HUES64 (cell line): ENCODE measurements at regions not wholly inside any gene's neighbourhood (a gene's known extent, or its start where the extent isn't known, plus 50 kb on each side); places are given as distances from the start of the nearest gene placed in this dataset.

Experiments used
- H3K27ac ChIP-seq: 2 replicates; pipeline ENCODE4 v1.7.0; 2013; ENCODE audit warnings: low read depth, low read length, inconsistent platforms
- H3K27me3 ChIP-seq: 2 replicates; pipeline ENCODE4 v1.6.1; 2013; ENCODE audit warnings: mild to moderate bottlenecking, low read length; ENCODE audit not compliant: insufficient read depth
- H3K36me3 ChIP-seq: 2 replicates; pipeline ENCODE4 v1.6.1; 2013; ENCODE audit warnings: mild to moderate bottlenecking, low read length; ENCODE audit not compliant: insufficient read depth
- H3K4me1 ChIP-seq: 2 replicates; pipeline ENCODE4 v1.6.1; 2013; ENCODE audit warnings: mild to moderate bottlenecking, low read length, moderate library complexity; ENCODE audit not compliant: insufficient read depth
- H3K4me3 ChIP-seq: 2 replicates; pipeline ENCODE4 v1.5.1; 2013; ENCODE audit warnings: mild to moderate bottlenecking, low read length, moderate library complexity
- H3K9ac ChIP-seq: 2 replicates; pipeline ENCODE4 v1.6.1; 2013; ENCODE audit warnings: mild to moderate bottlenecking, low read depth, low read length
- H3K9me3 ChIP-seq: 2 replicates; pipeline ENCODE4 v1.6.1; 2013; ENCODE audit warnings: low read depth, low read length; ENCODE audit not compliant: insufficient read depth
- WGBS: fragments of 150-250, 120-280 bp; methylation state at CpG from one replicate; pipeline ENCODE4 v1.1.7; 2013; ENCODE audit warnings: missing lambda C conversion rate; 5-methylcytosine and 5-hydroxymethylcytosine counted together

- no peaks in the 10 kb centered on the region for H3K9me3 ChIP-seq
- no peaks in the 10 kb centered on the region for H3K36me3 ChIP-seq
- no peaks in the 10 kb centered on the region for H3K27me3 ChIP-seq
- no peak overlapping the region for H3K4me3 ChIP-seq
- 90% methylated on average over 5 of the region's 5 CpGs for WGBS
- H3K27ac ChIP-seq = no peak overlapping the region
- no peaks in the 10 kb centered on the region for H3K4me1 ChIP-seq
- no peak overlapping the region for H3K9ac ChIP-seq
Measured at GRCh38 chr9:79014929-79015699, 556.7 kb upstream of the TLE4 start.

- Histone ChIP-seq H3K4me3 (no peak overlapping the region), H3K9me3 (no peaks in the 10 kb centered on the region), H3K27me3 (no peaks in the 10 kb centered on the region), H3K9ac (no peak overlapping the region), H3K36me3 (no peaks in the 10 kb centered on the region), H3K27ac (no peak overlapping the region), H3K4me1 (no peaks in the 10 kb centered on the region)
- 90% methylated on average over 4 of the region's 4 CpGs for WGBS
Measured at GRCh38 chr9:79015951-79016350, 555.8 kb upstream of the TLE4 start.

- Histone ChIP-seq H3K9ac (no peak overlapping the region), H3K4me3 (no peak overlapping the region), H3K36me3 (no peaks in the 10 kb centered on the region), H3K4me1 (no peaks in the 10 kb centered on the region), H3K27me3 (no peaks in the 10 kb centered on the region), H3K9me3 (no peaks in the 10 kb centered on the region), H3K27ac (no peak overlapping the region)
- 97% methylated on average over 5 of the region's 5 CpGs for whole genome bisulfite sequencing
Measured at GRCh38 chr9:79020276-79020675, 551.5 kb upstream of the TLE4 start.

GRCh38 chr9:79021084-79021483, 550.7 kb upstream of the TLE4 start:
- no peaks in the 10 kb centered on the region for H3K9me3 ChIP-seq
- WGBS = 100% methylated on average over 1 of the region's 1 CpG
- no peak overlapping the region for H3K9ac ChIP-seq
- no peaks in the 10 kb centered on the region for H3K36me3 ChIP-seq
- no peak overlapping the region for H3K27ac ChIP-seq
- no peaks in the 10 kb centered on the region for H3K27me3 ChIP-seq
- no peaks in the 10 kb centered on the region for H3K4me1 ChIP-seq
- H3K4me3 ChIP-seq = no peak overlapping the region

- Histone ChIP-seq H3K27me3 (no peaks in the 10 kb centered on the region), H3K9me3 (no peaks in the 10 kb centered on the region), H3K9ac (no peak overlapping the region), H3K36me3 (no peaks in the 10 kb centered on the region), H3K27ac (no peak overlapping the region), H3K4me1 (no peaks in the 10 kb centered on the region), H3K4me3 (no peak overlapping the region)
- 90% methylated on average over 2 of the region's 3 CpGs for WGBS
Measured at GRCh38 chr9:79023134-79023580, 548.6 kb upstream of the TLE4 start.

GRCh38 chr9:79026316-79026715, 545.4 kb upstream of the TLE4 start:
- WGBS = 85% methylated on average over 3 of the region's 3 CpGs
- Histone ChIP-seq H3K27me3 (no peaks in the 10 kb centered on the region), H3K4me1 (no peaks in the 10 kb centered on the region), H3K9me3 (no peaks in the 10 kb centered on the region), H3K27ac (no peak overlapping the region), H3K36me3 (no peaks in the 10 kb centered on the region), H3K4me3 (no peak overlapping the region), H3K9ac (no peak overlapping the region)

- WGBS = 93% methylated on average over 3 of the region's 3 CpGs
- H3K4me1 ChIP-seq = no peaks in the 10 kb centered on the region
- H3K27me3 ChIP-seq = no peaks in the 10 kb centered on the region
- no peak overlapping the region for H3K4me3 ChIP-seq
- no peaks in the 10 kb centered on the region for H3K36me3 ChIP-seq
- H3K27ac ChIP-seq = no peak overlapping the region
- no peaks in the 10 kb centered on the region for H3K9me3 ChIP-seq
- no peak overlapping the region for H3K9ac ChIP-seq
Measured at GRCh38 chr9:79028101-79028500, 543.7 kb upstream of the TLE4 start.

GRCh38 chr9:79034583-79034982, 537.2 kb upstream of the TLE4 start:
- H3K9me3 ChIP-seq = 0 out of 2 replicates have a peak, but pooled peaks cover 4% of the 10 kb centered on the region
- H3K27me3 ChIP-seq = no peaks in the 10 kb centered on the region
- no peaks in the 10 kb centered on the region for H3K36me3 ChIP-seq
- 93% methylated on average over 4 of the region's 4 CpGs for WGBS
- no peak overlapping the region for H3K9ac ChIP-seq
- H3K27ac ChIP-seq = no peak overlapping the region
- H3K4me1 ChIP-seq = no peaks in the 10 kb centered on the region
- H3K4me3 ChIP-seq = no peak overlapping the region

- no peak overlapping the region for H3K9ac ChIP-seq
Measured at GRCh38 chr9:79037338-79037737, 534.4 kb upstream of the TLE4 start.

GRCh38 chr9:79040671-79041070, 531.1 kb upstream of the TLE4 start:
- Histone ChIP-seq H3K36me3 (no peaks in the 10 kb centered on the region), H3K4me1 (peaks cover 5% of the 10 kb centered on the region; the same call in 1 of the 2 replicates), H3K9ac (no peak overlapping the region), H3K27ac (no peak overlapping the region), H3K9me3 (0 out of 2 replicates have a peak, but pooled peaks cover 4% of the 10 kb centered on the region), H3K4me3 (no peak overlapping the region), H3K27me3 (no peaks in the 10 kb centered on the region)
- 100% methylated on average over 1 of the region's 2 CpGs for WGBS

More at GRCh38 chr9:79037338-79037737, 534.4 kb upstream of the TLE4 start:
- 95% methylated on average over 19 of the region's 19 CpGs for WGBS
- H3K27me3 ChIP-seq = no peaks in the 10 kb centered on the region
- H3K4me3 ChIP-seq = no peak overlapping the region
- H3K4me1 ChIP-seq = no peaks in the 10 kb centered on the region
- H3K9me3 ChIP-seq = 0 out of 2 replicates have a peak, but pooled peaks cover 4% of the 10 kb centered on the region
- H3K36me3 ChIP-seq = no peaks in the 10 kb centered on the region
- no peak overlapping the region for H3K27ac ChIP-seq

GRCh38 chr9:79041266-79041665, 530.5 kb upstream of the TLE4 start:
- no CpG with 5 or more reads among the region's 1 CpG for WGBS
- H3K27ac ChIP-seq = no peak overlapping the region
- no peaks in the 10 kb centered on the region for H3K36me3 ChIP-seq
- H3K4me1 ChIP-seq = peaks cover 5% of the 10 kb centered on the region; the same call in 1 of the 2 replicates
- H3K9me3 ChIP-seq = 0 out of 2 replicates have a peak, but pooled peaks cover 4% of the 10 kb centered on the region
- H3K9ac ChIP-seq = no peak overlapping the region
- no peaks in the 10 kb centered on the region for H3K27me3 ChIP-seq
- no peak overlapping the region for H3K4me3 ChIP-seq
